PFSK-1 (cell line): ENCODE measurements at regions not wholly inside any gene's neighbourhood (a gene's known extent, or its start where the extent isn't known, plus 50 kb on each side); places are given as distances from the start of the nearest gene placed in this dataset.

Experiments
- FOXP2 ChIP-seq: optimal IDR thresholded peaks from 2 replicates; pipeline ENCODE3; 2011; ENCODE audit warnings: borderline replicate concordance, control low read depth, inconsistent platforms; ENCODE audit not compliant: insufficient read depth; ENCODE audit errors: extremely low read length, extremely low read depth
- POLR2AphosphoS5 ChIP-seq: IDR thresholded peaks from 2 replicates; pipeline ENCODE4 v1.6.1; 2012; ENCODE audit warnings: low read depth, mild to moderate bottlenecking, control low read depth, low read length, moderate library complexity
- SIN3A ChIP-seq: IDR thresholded peaks from 2 replicates; pipeline ENCODE4 v1.6.1; 2012; ENCODE audit warnings: mild to moderate bottlenecking, low read length, moderate library complexity, borderline replicate concordance; ENCODE audit not compliant: insufficient read depth
- TAF1 ChIP-seq: IDR thresholded peaks from 2 replicates; pipeline ENCODE4 v1.6.1; 2012; ENCODE audit warnings: low read length, control low read depth, borderline replicate concordance; ENCODE audit not compliant: insufficient read depth
- TF ChIP-seq, protein P1 (sequence below), 2 experiments: IDR thresholded peaks; 2 replicates each; pipeline versions ENCODE4 v1.6.1 to v1.8.0; 2011 to 2012; ENCODE audit warnings: low read depth in 2 of 2, low read length in 2 of 2, control low read depth in 1 of 2, inconsistent platforms in 1 of 2, mild to moderate bottlenecking in 1 of 2, moderate library complexity in 1 of 2; ENCODE audit not compliant: insufficient read depth in 1 of 2

DNA sequence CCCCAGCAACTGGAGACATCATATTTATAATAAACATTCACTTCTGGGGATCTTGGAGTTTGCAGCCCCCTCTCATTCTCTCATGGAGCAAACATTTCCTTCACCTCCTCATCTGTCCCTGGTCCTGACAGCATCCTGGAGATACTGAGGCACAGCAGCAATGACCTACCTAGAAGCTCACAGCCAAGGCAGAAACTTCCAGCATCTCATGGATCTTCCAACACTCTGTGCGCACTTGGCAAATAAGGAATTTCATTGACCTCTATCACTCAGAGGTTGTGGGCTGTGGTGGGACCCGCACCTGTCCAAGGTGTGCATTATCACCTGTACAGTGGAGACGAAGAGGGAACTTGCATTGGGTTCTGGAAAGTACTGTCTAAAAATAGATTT is 109.8 kb downstream of the GGTLC2 start:
- TF ChIP-seq SIN3A (no peak), FOXP2 (no peak), TAF1 (no peak), POLR2AphosphoS5 (no peak)
- TF ChIP-seq, protein P1, sequence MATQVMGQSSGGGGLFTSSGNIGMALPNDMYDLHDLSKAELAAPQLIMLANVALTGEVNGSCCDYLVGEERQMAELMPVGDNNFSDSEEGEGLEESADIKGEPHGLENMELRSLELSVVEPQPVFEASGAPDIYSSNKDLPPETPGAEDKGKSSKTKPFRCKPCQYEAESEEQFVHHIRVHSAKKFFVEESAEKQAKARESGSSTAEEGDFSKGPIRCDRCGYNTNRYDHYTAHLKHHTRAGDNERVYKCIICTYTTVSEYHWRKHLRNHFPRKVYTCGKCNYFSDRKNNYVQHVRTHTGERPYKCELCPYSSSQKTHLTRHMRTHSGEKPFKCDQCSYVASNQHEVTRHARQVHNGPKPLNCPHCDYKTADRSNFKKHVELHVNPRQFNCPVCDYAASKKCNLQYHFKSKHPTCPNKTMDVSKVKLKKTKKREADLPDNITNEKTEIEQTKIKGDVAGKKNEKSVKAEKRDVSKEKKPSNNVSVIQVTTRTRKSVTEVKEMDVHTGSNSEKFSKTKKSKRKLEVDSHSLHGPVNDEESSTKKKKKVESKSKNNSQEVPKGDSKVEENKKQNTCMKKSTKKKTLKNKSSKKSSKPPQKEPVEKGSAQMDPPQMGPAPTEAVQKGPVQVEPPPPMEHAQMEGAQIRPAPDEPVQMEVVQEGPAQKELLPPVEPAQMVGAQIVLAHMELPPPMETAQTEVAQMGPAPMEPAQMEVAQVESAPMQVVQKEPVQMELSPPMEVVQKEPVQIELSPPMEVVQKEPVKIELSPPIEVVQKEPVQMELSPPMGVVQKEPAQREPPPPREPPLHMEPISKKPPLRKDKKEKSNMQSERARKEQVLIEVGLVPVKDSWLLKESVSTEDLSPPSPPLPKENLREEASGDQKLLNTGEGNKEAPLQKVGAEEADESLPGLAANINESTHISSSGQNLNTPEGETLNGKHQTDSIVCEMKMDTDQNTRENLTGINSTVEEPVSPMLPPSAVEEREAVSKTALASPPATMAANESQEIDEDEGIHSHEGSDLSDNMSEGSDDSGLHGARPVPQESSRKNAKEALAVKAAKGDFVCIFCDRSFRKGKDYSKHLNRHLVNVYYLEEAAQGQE (IDR thresholded peaks at IDR 0.05; ENCODE audit: insufficient read depth in 1 of 2, low read depth in 2 of 2, low read length in 2 of 2) = no peak

DNA sequence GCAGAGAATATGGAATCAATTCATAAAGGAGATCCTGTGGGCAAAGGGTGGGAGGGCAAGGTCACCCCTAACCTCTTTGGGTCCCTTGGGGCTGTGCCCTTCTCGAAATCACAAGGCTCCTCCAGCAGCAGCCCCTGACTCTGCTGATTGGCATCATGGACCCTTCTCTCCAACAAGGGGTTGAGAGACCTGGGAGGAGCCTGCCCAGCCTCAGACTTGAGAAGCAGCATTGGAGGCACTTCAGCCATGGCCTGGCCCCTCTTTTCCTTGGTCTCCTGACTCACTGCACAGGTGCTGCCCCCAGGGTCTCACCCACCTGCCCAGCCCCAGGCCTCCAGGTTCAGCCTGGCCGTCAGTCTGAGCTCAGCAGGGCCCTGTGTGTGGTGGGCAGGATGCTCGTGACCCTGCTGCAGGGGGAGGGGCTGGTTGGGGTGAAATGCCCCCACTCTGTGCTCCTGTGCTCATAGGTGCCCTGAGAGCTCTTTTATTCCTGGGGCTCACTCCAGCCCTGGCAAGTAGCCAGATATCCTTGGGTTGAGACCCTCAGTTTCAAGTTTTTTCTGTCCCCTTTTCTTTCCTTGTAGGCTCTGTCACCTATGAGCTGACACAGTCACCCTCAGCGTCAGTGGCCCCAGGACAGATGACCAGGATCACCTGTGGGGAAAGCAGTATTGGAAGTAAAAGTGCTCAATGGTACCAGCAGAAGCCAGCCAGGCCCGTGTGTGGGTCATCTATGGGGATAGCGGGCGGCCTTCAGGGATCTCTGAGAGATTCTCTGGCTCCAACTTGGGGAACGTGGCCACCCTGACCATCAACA is 110.8 kb downstream of the GGTLC2 start:
- TF ChIP-seq TAF1 (no peak), FOXP2 (no peak), POLR2AphosphoS5 (no peak), SIN3A (no peak)
- TF ChIP-seq, protein P1 (IDR thresholded peaks at IDR 0.05; ENCODE audit: insufficient read depth in 1 of 2, low read depth in 2 of 2, low read length in 2 of 2) = no peak

DNA sequence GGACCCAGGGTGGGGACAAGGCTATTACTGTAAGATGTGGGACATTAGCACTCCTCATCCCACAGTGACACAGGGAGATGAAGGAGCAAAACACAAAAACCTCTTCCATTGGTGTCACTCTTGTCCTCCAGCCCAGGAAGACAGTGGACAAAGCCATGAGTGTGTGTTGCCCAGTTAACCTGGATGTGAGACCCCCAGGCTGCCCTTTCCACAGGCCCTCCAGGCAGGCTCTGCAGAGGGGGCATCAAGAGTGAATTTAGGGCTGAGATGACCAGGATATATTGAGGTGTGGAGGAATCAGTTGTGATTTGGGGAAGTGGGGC is 111.3 kb downstream of the GGTLC2 start:
- TF ChIP-seq SIN3A (no peak), FOXP2 (no peak), POLR2AphosphoS5 (no peak)
- TF ChIP-seq, protein P1 (IDR thresholded peaks at IDR 0.05; ENCODE audit: insufficient read depth in 1 of 2, low read depth in 2 of 2, low read length in 2 of 2) = no peak

DNA sequence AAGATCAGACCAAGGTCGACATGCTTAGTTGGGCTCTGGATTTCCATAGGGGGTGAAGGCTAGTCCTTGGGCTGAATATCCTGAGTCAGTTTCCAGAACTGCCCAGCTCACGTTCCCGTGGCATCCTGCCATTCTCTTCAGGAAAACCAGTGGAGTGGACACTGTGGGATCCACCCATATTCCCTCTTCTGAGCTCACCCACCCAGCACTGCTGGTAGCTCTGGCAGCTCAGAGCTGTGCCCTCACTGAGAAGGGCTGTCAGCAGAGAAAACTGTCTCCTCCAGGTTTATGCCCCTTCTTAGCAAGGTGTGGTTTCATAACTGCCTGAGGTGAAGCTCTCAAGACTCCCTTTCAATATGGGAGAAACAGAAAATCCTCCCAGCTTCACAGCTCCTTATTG is 111.7 kb downstream of the GGTLC2 start:
- TF ChIP-seq TAF1 (no peak), POLR2AphosphoS5 (no peak), SIN3A (no peak), FOXP2 (no peak)
- TF ChIP-seq, protein P1 (IDR thresholded peaks at IDR 0.05; ENCODE audit: insufficient read depth in 1 of 2, low read depth in 2 of 2, low read length in 2 of 2) = no peak
